CD14-positive monocyte (primary cell): ENCODE measurements at regions not wholly inside any gene's neighbourhood (a gene's known extent, or its start where the extent isn't known, plus 50 kb on each side); places are given as distances from the start of the nearest gene placed in this dataset.

Experiments
- DNase-seq, 3 donors: peaks; one replicate each; pipeline ENCODE4 v3.0.0-alpha.2; 2011 to 2022
- H2AFZ ChIP-seq: 2 replicates; pipeline ENCODE4 v1.6.0; 2012; ENCODE audit warnings: mild to moderate bottlenecking, low read depth, low read length, inconsistent platforms; ENCODE audit not compliant: insufficient read depth, poor library complexity, severe bottlenecking
- H3K27ac ChIP-seq, 2 donors: 1 replicate in 1 of 2; 2 replicates in 1 of 2; pipeline ENCODE4 v1.5.1; 2012 to 2013; ENCODE audit warnings: low read length in 2 of 2, control low read depth in 1 of 2, inconsistent platforms in 1 of 2, low read depth in 1 of 2, mild to moderate bottlenecking in 1 of 2
- H3K27me3 ChIP-seq, 2 donors: one replicate each; pipeline versions ENCODE4 v1.6.0 to v1.6.1; 2011 to 2013; ENCODE audit warnings: low read length in 2 of 2; ENCODE audit not compliant: control insufficient read depth in 2 of 2, insufficient read depth in 2 of 2
- H3K36me3 ChIP-seq, 2 donors: replicated peaks in 1 of 2; 1 replicate in 1 of 2; 2 replicates in 1 of 2; pipeline versions ENCODE4 v1.5.1 to v1.6.1; 2012 to 2013; ENCODE audit warnings: low read length in 2 of 2, control low read depth in 1 of 2, inconsistent platforms in 1 of 2, mild to moderate bottlenecking in 1 of 2; ENCODE audit not compliant: insufficient read depth in 2 of 2, control insufficient read depth in 1 of 2
- H3K4me1 ChIP-seq, 2 donors: 1 replicate in 1 of 2; 2 replicates in 1 of 2; pipeline versions ENCODE4 v1.5.1 to v1.6.1; 2012 to 2013; ENCODE audit warnings: low read length in 2 of 2, control low read depth in 1 of 2, inconsistent platforms in 1 of 2, mild to moderate bottlenecking in 1 of 2, moderate library complexity in 1 of 2; ENCODE audit not compliant: insufficient read depth in 2 of 2, control insufficient read depth in 1 of 2
- H3K4me2 ChIP-seq: replicated peaks from 2 replicates; pipeline ENCODE3; 2012; ENCODE audit warnings: low read length, moderate library complexity, mild to moderate bottlenecking; ENCODE audit not compliant: poor library complexity, severe bottlenecking; ENCODE audit errors: extremely low read depth
- H3K4me3 ChIP-seq, 3 experiments: fragments of 200-600 bp in 1 of 3; sonication (generic) in 1 of 3; replicated peaks in 1 of 3; 1 replicate in 2 of 3; 2 replicates in 1 of 3; pipeline ENCODE4 v1.5.1; 2011 to 2013; ENCODE audit warnings: low read length in 3 of 3, mild to moderate bottlenecking in 3 of 3, control low read depth in 2 of 3, low read depth in 2 of 3, inconsistent platforms in 1 of 3, moderate library complexity in 1 of 3
- H3K79me2 ChIP-seq: 2 replicates; pipeline ENCODE4 v1.6.0; 2012; ENCODE audit warnings: mild to moderate bottlenecking, control low read depth, inconsistent platforms, low read length, moderate library complexity; ENCODE audit not compliant: insufficient read depth
- H3K9ac ChIP-seq: 2 replicates; pipeline ENCODE4 v1.6.0; 2017; ENCODE audit warnings: low read length, mild to moderate bottlenecking; ENCODE audit not compliant: insufficient read depth, poor library complexity, severe bottlenecking
- H3K9me3 ChIP-seq, 2 donors: replicated peaks in 1 of 2; 1 replicate in 1 of 2; 2 replicates in 1 of 2; pipeline versions ENCODE4 v1.5.1 to v1.6.1; 2012 to 2013; ENCODE audit warnings: low read length in 2 of 2, control low read depth in 1 of 2; ENCODE audit not compliant: control insufficient read depth in 1 of 2, insufficient read depth in 1 of 2
- H4K20me1 ChIP-seq: 2 replicates; pipeline ENCODE4 v1.6.0; 2012; ENCODE audit warnings: mild to moderate bottlenecking, low read length, control low read depth, moderate library complexity; ENCODE audit not compliant: insufficient read depth
- H3K27ac Mint-ChIP-seq, 7 donors: one replicate each; pipeline ENCODE4 v1.8.0; 2020; ENCODE audit warnings: mild to moderate bottlenecking in 7 of 7, mixed read lengths in 7 of 7, moderate library complexity in 6 of 7, inconsistent platforms in 2 of 7
- H3K27me3 Mint-ChIP-seq, 3 donors: one replicate each; pipeline ENCODE4 v1.8.0; 2021 to 2022; ENCODE audit warnings: low read depth in 3 of 3, mild to moderate bottlenecking in 3 of 3, mixed read lengths in 3 of 3, moderate library complexity in 3 of 3, inconsistent platforms in 1 of 3
- H3K36me3 Mint-ChIP-seq, 2 donors: one replicate each; pipeline ENCODE4 v1.8.0; 2020; ENCODE audit warnings: mixed read lengths in 2 of 2, inconsistent platforms in 1 of 2, mild to moderate bottlenecking in 1 of 2
- H3K4me1 Mint-ChIP-seq: one replicate; pipeline ENCODE4 v1.8.0; 2020; ENCODE audit warnings: mild to moderate bottlenecking, mixed read lengths
- H3K4me3 Mint-ChIP-seq, 2 donors: one replicate each; pipeline ENCODE4 v1.8.0; 2020; ENCODE audit warnings: mild to moderate bottlenecking in 2 of 2, mixed read lengths in 2 of 2, moderate library complexity in 1 of 2
- H3K9me3 Mint-ChIP-seq, 7 donors: one replicate each; pipeline ENCODE4 v1.8.0; 2020 to 2022; ENCODE audit warnings: mixed read lengths in 7 of 7, mild to moderate bottlenecking in 6 of 7, moderate library complexity in 6 of 7, inconsistent platforms in 2 of 7
- WGBS: methylation state at CpG from one replicate; pipeline ENCODE4 v1.1.5; 2013; ENCODE audit warnings: missing lambda C conversion rate; ENCODE audit not compliant: insufficient coverage; 5-methylcytosine and 5-hydroxymethylcytosine counted together
- intact Hi-C, 2 donors: fragments of 100-400 bp; cut with micrococcal nuclease; formaldehyde crosslinking; loops; one replicate each; pipeline versions ENCODE4 v1.15.0 to v1.15.1; 2023
- TF ChIP-seq, protein P1 (sequence below): fragments of 200-600 bp; IDR thresholded peaks from one replicate; pipeline ENCODE4 v1.8.0; 2022; ENCODE audit warnings: antibody characterized with exemption, mild to moderate bottlenecking

GRCh38 chr2:133854603-133855200 lies 286.4 kb upstream of the NCKAP5 start:
- H3K79me2 ChIP-seq: no peaks in the 10 kb centered on the region
- Mint-ChIP-seq H3K27me3 (peaks cover 0 to 4% (median 2%) of the 10 kb centered on the region in 3 donors), H3K4me1 (no peaks in the 10 kb centered on the region), H3K36me3 (no peaks in the 10 kb centered on the region), H3K4me3 (no peak overlapping the region), H3K9me3 (peaks cover 2 to 9% (median 3%) of the 10 kb centered on the region in 7 donors), H3K27ac (no peak overlapping the region)
- intact Hi-C loops: no loop called here
- no peak overlapping the region for H3K9ac ChIP-seq
- no peak overlapping the region for H3K27ac ChIP-seq
- TF ChIP-seq, protein P1, sequence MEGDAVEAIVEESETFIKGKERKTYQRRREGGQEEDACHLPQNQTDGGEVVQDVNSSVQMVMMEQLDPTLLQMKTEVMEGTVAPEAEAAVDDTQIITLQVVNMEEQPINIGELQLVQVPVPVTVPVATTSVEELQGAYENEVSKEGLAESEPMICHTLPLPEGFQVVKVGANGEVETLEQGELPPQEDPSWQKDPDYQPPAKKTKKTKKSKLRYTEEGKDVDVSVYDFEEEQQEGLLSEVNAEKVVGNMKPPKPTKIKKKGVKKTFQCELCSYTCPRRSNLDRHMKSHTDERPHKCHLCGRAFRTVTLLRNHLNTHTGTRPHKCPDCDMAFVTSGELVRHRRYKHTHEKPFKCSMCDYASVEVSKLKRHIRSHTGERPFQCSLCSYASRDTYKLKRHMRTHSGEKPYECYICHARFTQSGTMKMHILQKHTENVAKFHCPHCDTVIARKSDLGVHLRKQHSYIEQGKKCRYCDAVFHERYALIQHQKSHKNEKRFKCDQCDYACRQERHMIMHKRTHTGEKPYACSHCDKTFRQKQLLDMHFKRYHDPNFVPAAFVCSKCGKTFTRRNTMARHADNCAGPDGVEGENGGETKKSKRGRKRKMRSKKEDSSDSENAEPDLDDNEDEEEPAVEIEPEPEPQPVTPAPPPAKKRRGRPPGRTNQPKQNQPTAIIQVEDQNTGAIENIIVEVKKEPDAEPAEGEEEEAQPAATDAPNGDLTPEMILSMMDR: no peak
- no peaks in the 10 kb centered on the region for H3K27me3 ChIP-seq
- no peaks in the 10 kb centered on the region for H3K36me3 ChIP-seq
- H3K4me2 ChIP-seq: no peak overlapping the region
- WGBS: 80% methylated on average over 3 of the region's 5 CpGs
- no peaks in the 10 kb centered on the region for H3K4me1 ChIP-seq
- peaks cover 0 to 2% of the 10 kb centered on the region in 2 donors for H3K9me3 ChIP-seq
- H2AFZ ChIP-seq: no peak overlapping the region
- no peak overlapping the region for H3K4me3 ChIP-seq
- DNase-seq: no peak
- no peaks in the 10 kb centered on the region for H4K20me1 ChIP-seq

- Mint-ChIP-seq H3K4me3 (no peak overlapping the region), H3K9me3 (peaks cover 1 to 7% (median 3%) of the 10 kb centered on the region in 7 donors), H3K4me1 (no peaks in the 10 kb centered on the region), H3K36me3 (no peaks in the 10 kb centered on the region), H3K27me3 (peaks cover 1 to 4% (median 2%) of the 10 kb centered on the region in 3 donors), H3K27ac (no peak overlapping the region)
- TF ChIP-seq, protein P1: no peak
- H3K79me2 ChIP-seq: no peaks in the 10 kb centered on the region
- H4K20me1 ChIP-seq: no peaks in the 10 kb centered on the region
- no peaks in the 10 kb centered on the region for H3K27me3 ChIP-seq
- no peak overlapping the region for H3K27ac ChIP-seq
- H3K4me1 ChIP-seq: no peaks in the 10 kb centered on the region
- no peak overlapping the region for H3K9ac ChIP-seq
- intact Hi-C loops: no loop called here
- no peaks in the 10 kb centered on the region for H3K36me3 ChIP-seq
- no peak overlapping the region for H3K4me2 ChIP-seq
- H3K9me3 ChIP-seq: peaks cover 0 to 2% of the 10 kb centered on the region in 2 donors
- no peak for DNase-seq
- 100% methylated on average over 2 of the region's 4 CpGs for WGBS
- H2AFZ ChIP-seq: no peak overlapping the region
- H3K4me3 ChIP-seq: no peak overlapping the region
Measured at GRCh38 chr2:133855526-133855925, 287.3 kb upstream of the NCKAP5 start.
